ENCODE measurements at regions not wholly inside any gene's neighbourhood (a gene's known extent, or its start where the extent isn't known, plus 50 kb on each side); places are given as distances from the start of the nearest gene placed in this dataset.

DNA sequence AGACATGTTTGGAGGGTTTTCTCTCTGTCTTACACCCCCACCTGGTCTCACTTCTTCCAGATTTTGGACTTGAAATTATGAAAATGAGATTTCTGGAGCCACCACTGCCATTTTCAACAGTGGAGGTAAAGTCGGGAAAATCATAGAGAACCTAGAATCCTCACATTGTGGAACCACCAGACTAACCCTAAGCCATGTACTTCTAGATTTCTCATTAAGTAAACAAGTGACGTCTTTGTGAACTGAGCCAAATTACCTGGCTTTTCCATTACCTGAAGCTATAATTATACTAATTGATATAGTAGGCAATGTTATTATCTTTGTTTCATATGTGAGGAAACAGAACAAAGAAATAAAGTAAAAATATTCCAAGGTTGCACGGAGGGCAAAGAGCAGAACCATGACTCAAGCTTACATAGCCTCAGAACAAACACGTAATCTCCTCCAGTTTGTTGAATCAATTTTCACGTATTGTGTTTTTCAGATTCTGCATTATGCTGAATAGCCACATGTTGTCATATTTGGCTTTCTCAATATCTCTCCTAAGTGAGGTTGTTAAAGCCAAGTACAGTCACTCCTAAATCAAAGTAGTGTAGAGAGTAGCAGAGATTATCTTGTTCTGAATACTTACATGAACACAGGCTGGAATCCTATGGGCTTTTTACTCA, 101.3 kb upstream of the CMC1 start:
- POLR2A ChIA-PET = no interaction called here
- Mint-ChIP-seq H3K4me3 (no peak overlapping the region), H3K36me3 (ENCODE audit: low read depth) (no peaks in the 10 kb centered on the region), H3K27me3 (no peaks in the 10 kb centered on the region), H3K27ac (no peak overlapping the region), H3K9me3 (no peaks in the 10 kb centered on the region), H3K4me1 (ENCODE audit: low read depth) (peaks cover 2% of the 10 kb centered on the region)
- CTCF ChIA-PET = interaction anchor here (0.9 to 1.3 kb wide), 2 partner anchors 10 to 174 kb away, joined by 3 read pairs; no protein-coding TSS in a partner anchor
- DNase-seq = no peak
- intact Hi-C loops (cut with micrococcal nuclease) = no loop called here
- no peak for ATAC-seq
- no peak for TF ChIP-seq CTCF (IDR thresholded peaks at IDR 0.05)

GRCh38 chr3:28140664-28141063, 100.8 kb upstream of the CMC1 start:
- Mint-ChIP-seq H3K4me3 (no peak overlapping the region), H3K27ac (no peak overlapping the region), H3K4me1 (ENCODE audit: low read depth) (peaks cover 2% of the 10 kb centered on the region), H3K9me3 (no peaks in the 10 kb centered on the region), H3K36me3 (ENCODE audit: low read depth) (no peaks in the 10 kb centered on the region), H3K27me3 (no peaks in the 10 kb centered on the region)
- CTCF ChIA-PET = interaction anchor here (0.9 kb wide), 1 partner anchor 174 kb away, joined by 3 read pairs; no protein-coding TSS in a partner anchor
- no peak for ATAC-seq
- TF ChIP-seq CTCF (IDR thresholded peaks at IDR 0.05) = no peak
- intact Hi-C loops (cut with micrococcal nuclease) = no loop called here
- DNase-seq = no peak
- POLR2A ChIA-PET = no interaction called here

- no peak for DNase-seq
- peaks cover 2% of the 10 kb centered on the region for H3K36me3 Mint-ChIP-seq (ENCODE audit: low read depth)
- H3K4me3 Mint-ChIP-seq = no peak overlapping the region
- intact Hi-C loops (cut with micrococcal nuclease) = no loop called here
- no peak for TF ChIP-seq CTCF (IDR thresholded peaks at IDR 0.05)
- POLR2A ChIA-PET = interaction anchor here (0.6 kb wide), 1 partner anchor 747 kb away, joined by 3 read pairs; no protein-coding TSS in a partner anchor
- H3K9me3 Mint-ChIP-seq = peaks cover 2% of the 10 kb centered on the region
- CTCF ChIA-PET = no interaction called here
- no peaks in the 10 kb centered on the region for H3K27me3 Mint-ChIP-seq
- H3K4me1 Mint-ChIP-seq (ENCODE audit: low read depth) = peaks cover 4% of the 10 kb centered on the region
- ATAC-seq = no peak
- no peak overlapping the region for H3K27ac Mint-ChIP-seq
Observed at GRCh38 chr3:28149960-28150359, 91.5 kb upstream of the CMC1 start.

DNA sequence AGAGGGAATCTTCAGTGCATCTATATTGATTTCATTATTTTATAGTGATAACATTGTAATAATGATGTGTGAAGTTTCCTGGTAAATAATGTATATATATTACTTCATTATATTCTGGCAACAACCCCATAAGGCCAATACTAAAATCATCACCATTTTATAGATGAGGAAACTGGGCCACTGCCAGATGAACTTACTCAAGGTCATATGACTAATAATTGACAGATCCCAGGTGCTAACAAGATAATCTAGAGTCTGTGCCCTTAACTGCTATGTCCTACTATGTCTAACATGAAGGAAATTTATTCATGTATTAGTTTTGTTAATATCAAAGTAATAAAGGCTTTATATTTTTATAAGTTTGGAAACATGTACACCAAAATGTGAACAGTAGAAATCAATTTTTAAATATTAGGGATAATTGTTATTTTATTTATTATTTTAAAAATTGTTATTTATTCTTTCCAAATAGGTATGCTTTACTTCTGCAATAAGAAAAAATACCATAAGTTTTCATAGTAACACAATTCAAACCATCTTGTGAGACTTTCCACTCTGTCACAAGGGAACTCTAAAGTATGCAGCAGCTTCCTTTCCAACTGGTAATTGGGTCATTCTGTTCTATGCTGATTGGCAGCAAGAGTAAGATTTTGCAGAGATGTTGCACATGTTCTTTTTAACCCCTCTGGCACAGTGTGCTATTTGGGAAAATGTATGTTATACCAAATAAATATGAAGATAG, 90.8 kb upstream of the CMC1 start:
- Mint-ChIP-seq H3K36me3 (ENCODE audit: low read depth) (peaks cover 2% of the 10 kb centered on the region), H3K4me3 (no peak overlapping the region), H3K27ac (no peak overlapping the region), H3K4me1 (ENCODE audit: low read depth) (peaks cover 4% of the 10 kb centered on the region), H3K9me3 (peaks cover 2% of the 10 kb centered on the region), H3K27me3 (no peaks in the 10 kb centered on the region)
- intact Hi-C loops (cut with micrococcal nuclease) = no loop called here
- ChIA-PET POLR2A (no interaction called here), CTCF (no interaction called here)
- ATAC-seq (no peak), DNase-seq (no peak)
- TF ChIP-seq CTCF (IDR thresholded peaks at IDR 0.05) = no peak

GRCh38 chr3:28151207-28151550, 90.2 kb upstream of the CMC1 start:
- ChIA-PET CTCF (no interaction called here), POLR2A (no interaction called here)
- H3K9me3 Mint-ChIP-seq = peaks cover 2% of the 10 kb centered on the region
- DNase-seq (no peak), ATAC-seq (no peak)
- H3K4me1 Mint-ChIP-seq (ENCODE audit: low read depth) = peaks cover 4% of the 10 kb centered on the region
- TF ChIP-seq CTCF (IDR thresholded peaks at IDR 0.05) = no peak
- H3K27ac Mint-ChIP-seq = no peak overlapping the region
- H3K27me3 Mint-ChIP-seq = no peaks in the 10 kb centered on the region
- no peak overlapping the region for H3K4me3 Mint-ChIP-seq
- intact Hi-C loops (cut with micrococcal nuclease) = no loop called here
- peaks cover 2% of the 10 kb centered on the region for H3K36me3 Mint-ChIP-seq (ENCODE audit: low read depth)
